ENCODE measurements at regions not wholly inside any gene's neighbourhood (a gene's known extent, or its start where the extent isn't known, plus 50 kb on each side); places are given as distances from the start of the nearest gene placed in this dataset.
"Not testable (repeated sequence)": the region's sequence is repeated elsewhere in the genome, so short reads cannot be mapped to it uniquely, and the experiment has no call there.

- intact Hi-C loops (cut with micrococcal nuclease): no loop called here
- H3K4me1 Mint-ChIP-seq: peaks cover 0 to 1% (median 0%) of the 10 kb centered on the region in 7 donors
- no peak for ATAC-seq
- peaks cover 0 to 4% (median 0%) of the 10 kb centered on the region in 5 donors for H3K27me3 Mint-ChIP-seq
- Histone ChIP-seq H3K4me3 (ENCODE audit: low read length) (no peak overlapping the region), H3K36me3 (ENCODE audit: control insufficient read depth in 2 of 3, insufficient read depth in 3 of 3, low read length in 3 of 3) (no peaks in the 10 kb centered on the region), H3K27ac (ENCODE audit: low read depth, low read length) (no peak overlapping the region), H3K9me3 (ENCODE audit: control insufficient read depth in 2 of 3, low read length in 3 of 3) (no peaks in the 10 kb centered on the region), H3K27me3 (ENCODE audit: control insufficient read depth in 2 of 2, insufficient read depth in 2 of 2, low read length in 2 of 2) (no peaks in the 10 kb centered on the region), H3K4me1 (ENCODE audit: control insufficient read depth in 2 of 2, insufficient read depth in 2 of 2, low read length in 2 of 2) (no peaks in the 10 kb centered on the region)
- POLR2A ChIA-PET: no interaction called here
- no peak overlapping the region for H3K4me3 Mint-ChIP-seq
- CTCF ChIA-PET: no interaction called here
- peaks cover 0 to 9% (median 2%) of the 10 kb centered on the region in 11 donors for H3K9me3 Mint-ChIP-seq
- no peak overlapping the region for H3K27ac Mint-ChIP-seq
- no peak for DNase-seq
- H3K36me3 Mint-ChIP-seq: no peaks in the 10 kb centered on the region
These were observed 497.2 kb downstream of the IGSF11 start for GRCh38 chr3:118537454-118537853.

GRCh38 chr3:118538187-118538586 is 496.5 kb downstream of the IGSF11 start:
- POLR2A ChIA-PET: no interaction called here
- Histone ChIP-seq H3K27me3 (ENCODE audit: control insufficient read depth in 2 of 2, insufficient read depth in 2 of 2, low read length in 2 of 2) (no peaks in the 10 kb centered on the region), H3K36me3 (ENCODE audit: control insufficient read depth in 2 of 3, insufficient read depth in 3 of 3, low read length in 3 of 3) (no peaks in the 10 kb centered on the region), H3K9me3 (ENCODE audit: control insufficient read depth in 2 of 3, low read length in 3 of 3) (no peaks in the 10 kb centered on the region), H3K4me3 (ENCODE audit: low read length) (no peak overlapping the region), H3K27ac (ENCODE audit: low read depth, low read length) (no peak overlapping the region), H3K4me1 (ENCODE audit: control insufficient read depth in 2 of 2, insufficient read depth in 2 of 2, low read length in 2 of 2) (no peaks in the 10 kb centered on the region)
- Mint-ChIP-seq H3K27ac (no peak overlapping the region), H3K4me3 (no peak overlapping the region), H3K9me3 (peaks cover 0 to 9% (median 2%) of the 10 kb centered on the region in 11 donors), H3K36me3 (no peaks in the 10 kb centered on the region), H3K27me3 (peaks cover 0 to 4% (median 0%) of the 10 kb centered on the region in 5 donors), H3K4me1 (peaks cover 0 to 1% (median 0%) of the 10 kb centered on the region in 7 donors)
- CTCF ChIA-PET: no interaction called here
- intact Hi-C loops (cut with micrococcal nuclease): no loop called here
- ATAC-seq (no peak), DNase-seq (no peak)

- H3K27me3 ChIP-seq (ENCODE audit: control insufficient read depth in 2 of 2, insufficient read depth in 2 of 2, low read length in 2 of 2); H3K27ac Mint-ChIP-seq; H3K27ac ChIP-seq (ENCODE audit: low read depth, low read length); H3K36me3 Mint-ChIP-seq; intact Hi-C loops (cut with micrococcal nuclease); POLR2A ChIA-PET; H3K9me3 ChIP-seq (ENCODE audit: control insufficient read depth in 2 of 3, low read length in 3 of 3); H3K27me3 Mint-ChIP-seq; DNase-seq; H3K4me3 Mint-ChIP-seq; H3K4me1 ChIP-seq (ENCODE audit: control insufficient read depth in 2 of 2, insufficient read depth in 2 of 2, low read length in 2 of 2); CTCF ChIA-PET; H3K4me3 ChIP-seq (ENCODE audit: low read length); ATAC-seq; H3K36me3 ChIP-seq (ENCODE audit: control insufficient read depth in 2 of 3, insufficient read depth in 3 of 3, low read length in 3 of 3); H3K4me1 Mint-ChIP-seq; H3K9me3 Mint-ChIP-seq: not testable (repeated sequence)
These were observed 494.7 kb downstream of the IGSF11 start for GRCh38 chr3:118539820-118540447.

- H3K9me3 ChIP-seq (ENCODE audit: control insufficient read depth in 2 of 3, low read length in 3 of 3); DNase-seq; H3K4me3 Mint-ChIP-seq; H3K27me3 Mint-ChIP-seq; H3K4me1 Mint-ChIP-seq; POLR2A ChIA-PET; H3K27ac Mint-ChIP-seq; intact Hi-C loops (cut with micrococcal nuclease); H3K4me3 ChIP-seq (ENCODE audit: low read length); ATAC-seq; CTCF ChIA-PET; H3K36me3 Mint-ChIP-seq; H3K27ac ChIP-seq (ENCODE audit: low read depth, low read length); H3K36me3 ChIP-seq (ENCODE audit: control insufficient read depth in 2 of 3, insufficient read depth in 3 of 3, low read length in 3 of 3); H3K4me1 ChIP-seq (ENCODE audit: control insufficient read depth in 2 of 2, insufficient read depth in 2 of 2, low read length in 2 of 2); H3K27me3 ChIP-seq (ENCODE audit: control insufficient read depth in 2 of 2, insufficient read depth in 2 of 2, low read length in 2 of 2): not testable (repeated sequence)
- peaks cover 0 to 11% (median 5%) of the 10 kb centered on the region in 11 donors for H3K9me3 Mint-ChIP-seq
These were observed 494.2 kb downstream of the IGSF11 start for GRCh38 chr3:118540448-118540821.

GRCh38 chr3:118540826-118541225 is 493.8 kb downstream of the IGSF11 start:
- Mint-ChIP-seq H3K9me3 (peaks cover 0 to 14% (median 5%) of the 10 kb centered on the region in 11 donors), H3K27me3 (peaks cover 0 to 4% (median 3%) of the 10 kb centered on the region in 5 donors)
- intact Hi-C loops (cut with micrococcal nuclease): no loop called here

GRCh38 chr3:118541796-118542195 is 492.9 kb downstream of the IGSF11 start:
- ATAC-seq: no peak
- intact Hi-C loops (cut with micrococcal nuclease): no loop called here
- Mint-ChIP-seq H3K4me3 (no peak overlapping the region), H3K9me3 (peaks cover 0 to 14% (median 5%) of the 10 kb centered on the region in 11 donors), H3K27ac (no peak overlapping the region), H3K27me3 (peaks cover 0 to 4% (median 2%) of the 10 kb centered on the region in 5 donors), H3K36me3 (no peaks in the 10 kb centered on the region), H3K4me1 (peaks cover 0 to 1% (median 0%) of the 10 kb centered on the region in 7 donors)
- H3K4me1 ChIP-seq (ENCODE audit: control insufficient read depth in 2 of 2, insufficient read depth in 2 of 2, low read length in 2 of 2): no peaks in the 10 kb centered on the region
- POLR2A ChIA-PET: no interaction called here
- H3K27ac ChIP-seq (ENCODE audit: low read depth, low read length): no peak overlapping the region
- no peak overlapping the region for H3K4me3 ChIP-seq (ENCODE audit: low read length)
- H3K27me3 ChIP-seq (ENCODE audit: control insufficient read depth in 2 of 2, insufficient read depth in 2 of 2, low read length in 2 of 2): no peaks in the 10 kb centered on the region
- no peaks in the 10 kb centered on the region for H3K9me3 ChIP-seq (ENCODE audit: control insufficient read depth in 2 of 3, low read length in 3 of 3)
- no peaks in the 10 kb centered on the region for H3K36me3 ChIP-seq (ENCODE audit: control insufficient read depth in 2 of 3, insufficient read depth in 3 of 3, low read length in 3 of 3)
- CTCF ChIA-PET: no interaction called here
- no peak for DNase-seq

More at GRCh38 chr3:118540826-118541225, 493.8 kb downstream of the IGSF11 start:
- CTCF ChIA-PET: no interaction called here
- no peak for DNase-seq
- Mint-ChIP-seq H3K4me1 (peaks cover 0 to 1% (median 0%) of the 10 kb centered on the region in 7 donors), H3K36me3 (no peaks in the 10 kb centered on the region), H3K27ac (no peak overlapping the region), H3K4me3 (no peak overlapping the region)
- POLR2A ChIA-PET: no interaction called here
- no peaks in the 10 kb centered on the region for H3K4me1 ChIP-seq (ENCODE audit: control insufficient read depth in 2 of 2, insufficient read depth in 2 of 2, low read length in 2 of 2)
- no peak overlapping the region for H3K4me3 ChIP-seq (ENCODE audit: low read length)
- H3K36me3 ChIP-seq (ENCODE audit: control insufficient read depth in 2 of 3, insufficient read depth in 3 of 3, low read length in 3 of 3): no peaks in the 10 kb centered on the region
- H3K27me3 ChIP-seq (ENCODE audit: control insufficient read depth in 2 of 2, insufficient read depth in 2 of 2, low read length in 2 of 2): no peaks in the 10 kb centered on the region
- no peak overlapping the region for H3K27ac ChIP-seq (ENCODE audit: low read depth, low read length)
- no peak for ATAC-seq
- no peaks in the 10 kb centered on the region for H3K9me3 ChIP-seq (ENCODE audit: control insufficient read depth in 2 of 3, low read length in 3 of 3)

- H3K36me3 Mint-ChIP-seq: no peaks in the 10 kb centered on the region
- H3K27ac Mint-ChIP-seq: no peak overlapping the region
- no peaks in the 10 kb centered on the region for H3K27me3 ChIP-seq (ENCODE audit: control insufficient read depth in 2 of 2, insufficient read depth in 2 of 2, low read length in 2 of 2)
- no peaks in the 10 kb centered on the region for H3K9me3 ChIP-seq (ENCODE audit: control insufficient read depth in 2 of 3, low read length in 3 of 3)
- ChIA-PET POLR2A (no interaction called here), CTCF (no interaction called here)
- H3K36me3 ChIP-seq (ENCODE audit: control insufficient read depth in 2 of 3, insufficient read depth in 3 of 3, low read length in 3 of 3): no peaks in the 10 kb centered on the region
- ATAC-seq (no peak), DNase-seq (no peak)
- H3K27me3 Mint-ChIP-seq: peaks cover 0 to 4% (median 0%) of the 10 kb centered on the region in 5 donors
- intact Hi-C loops (cut with micrococcal nuclease): no loop called here
- H3K4me1 ChIP-seq (ENCODE audit: control insufficient read depth in 2 of 2, insufficient read depth in 2 of 2, low read length in 2 of 2): no peaks in the 10 kb centered on the region
- peaks cover 0 to 9% (median 5%) of the 10 kb centered on the region in 11 donors for H3K9me3 Mint-ChIP-seq
- no peak overlapping the region for H3K4me3 ChIP-seq (ENCODE audit: low read length)
- H3K4me1 Mint-ChIP-seq: peaks cover 0 to 1% (median 0%) of the 10 kb centered on the region in 7 donors
- H3K4me3 Mint-ChIP-seq: no peak overlapping the region
- no peak overlapping the region for H3K27ac ChIP-seq (ENCODE audit: low read depth, low read length)
These were observed 490.8 kb downstream of the IGSF11 start for GRCh38 chr3:118543832-118544231.

Data from naive thymus-derived CD4-positive, alpha-beta T cell (primary cell).